ENCODE measurements at regions not wholly inside any gene's neighbourhood (a gene's known extent, or its start where the extent isn't known, plus 50 kb on each side); places are given as distances from the start of the nearest gene placed in this dataset.

DNA sequence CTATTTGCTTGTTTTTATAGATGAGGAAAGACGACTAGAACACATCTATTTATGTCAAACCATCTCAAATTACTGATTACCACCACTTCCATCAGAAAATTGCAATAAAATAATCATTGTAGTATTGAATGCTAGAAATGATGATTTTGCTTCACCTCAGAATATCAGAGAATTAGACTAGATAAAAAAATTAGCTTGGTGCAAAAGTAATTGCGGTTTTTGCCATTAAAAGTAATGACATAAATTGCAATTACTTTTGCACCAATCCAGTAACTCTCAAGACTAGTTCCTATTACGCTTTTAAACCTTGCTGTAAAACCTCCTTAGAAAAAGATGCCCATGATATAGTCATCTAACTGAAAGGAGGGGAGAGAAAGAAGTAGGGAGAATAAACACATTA lies 556.7 kb upstream of the GRIN3A start:
- H3K4ac ChIP-seq (replicated peaks; ENCODE audit: insufficient read length, low read depth, low read length), result no peak overlapping the region
- no peak overlapping the region for H2BK120ac ChIP-seq (replicated peaks; ENCODE audit: low read depth, low read length)
- no peaks in the 10 kb centered on the region for H3K79me2 ChIP-seq (ENCODE audit: control insufficient read depth in 1 of 2, insufficient read depth in 2 of 2, low read length in 2 of 2)
- H3K23me2 ChIP-seq (ENCODE audit: low read depth, low read length), result no peaks in the 10 kb centered on the region
- H3K23ac ChIP-seq (ENCODE audit: insufficient read length), result no peak overlapping the region
- H2BK15ac ChIP-seq (ENCODE audit: low read length), result no peak overlapping the region
- no peaks in the 10 kb centered on the region for H3K27me3 ChIP-seq (replicated peaks in 1 of 4; ENCODE audit: control insufficient read depth in 3 of 4, extremely low read depth in 1 of 4, insufficient read depth in 3 of 4, low read length in 3 of 4)
- FAIRE-seq (no peak), DNase-seq (ENCODE audit: low read depth in 1 of 2, low spot score in 2 of 2) (no peak)
- H3K14ac ChIP-seq (ENCODE audit: insufficient read length), result no peak overlapping the region
- CTCF ChIA-PET (ENCODE audit: partially characterized antibody), result no interaction called here
- H2BK12ac ChIP-seq (ENCODE audit: low read depth, low read length), result no peak overlapping the region
- no peak overlapping the region for H3K4me2 ChIP-seq (ENCODE audit: insufficient read depth in 1 of 2, low read depth in 2 of 2, low read length in 2 of 2)
- H3K9ac ChIP-seq (replicated peaks in 1 of 4; ENCODE audit: extremely low read depth in 1 of 4, low read depth in 3 of 4, low read length in 3 of 4), result no peak overlapping the region
- no peak overlapping the region for H3K27ac ChIP-seq (ENCODE audit: low read depth, low read length)
- H2AFZ ChIP-seq (ENCODE audit: low read length), result no peak overlapping the region
- no peak overlapping the region for H4K8ac ChIP-seq (ENCODE audit: extremely low read depth, insufficient read depth, low read length)
- H3K79me1 ChIP-seq (ENCODE audit: low read depth, low read length), result no peaks in the 10 kb centered on the region
- H4K91ac ChIP-seq (replicated peaks; ENCODE audit: insufficient read length, low read length), result no peak overlapping the region
- no peak overlapping the region for H2AK5ac ChIP-seq (ENCODE audit: low read depth, low read length)
- POLR2A ChIA-PET (ENCODE audit: partially characterized antibody), result no interaction called here
- H3K4me1 ChIP-seq (replicated peaks in 1 of 4; ENCODE audit: control insufficient read depth in 3 of 4, insufficient read depth in 4 of 4, low read length in 3 of 4), result no peaks in the 10 kb centered on the region
- no peak overlapping the region for H3K18ac ChIP-seq (ENCODE audit: extremely low read depth, low read length)
- H3K56ac ChIP-seq (replicated peaks; ENCODE audit: insufficient read length, low read depth, low read length), result no peak overlapping the region
- no peak overlapping the region for H2BK5ac ChIP-seq (ENCODE audit: low read depth, low read length)
- no peak overlapping the region for H4K5ac ChIP-seq (ENCODE audit: insufficient read length, low read depth, low read length)
- no peaks in the 10 kb centered on the region for H3K9me3 ChIP-seq (ENCODE audit: insufficient read depth in 2 of 2, low read depth in 1 of 2, low read length in 1 of 2)
- no peak overlapping the region for H3K4me3 ChIP-seq (ENCODE audit: extremely low read depth in 1 of 4, insufficient read depth in 2 of 4, low read depth in 3 of 4, low read length in 4 of 4)
- 81% methylated on average over 3 of the region's 3 CpGs; no CpG with 5 or more reads in 1 of the 2 experiments for WGBS, 2 experiments (ENCODE audit: extremely low coverage in 1 of 2, insufficient coverage in 1 of 2, insufficient read length in 1 of 2, insufficient replicate concordance in 2 of 2, low coverage in 1 of 2, low lambda C conversion rate in 2 of 2, missing lambda C conversion rate in 1 of 2)
- no peaks in the 10 kb centered on the region for H4K20me1 ChIP-seq (replicated peaks in 1 of 2; ENCODE audit: control insufficient read depth in 1 of 2, insufficient read depth in 2 of 2, low read length in 2 of 2)
- H2BK20ac ChIP-seq (ENCODE audit: low read length), result no peak overlapping the region
- no peaks in the 10 kb centered on the region for H3K36me3 ChIP-seq (ENCODE audit: control insufficient read depth in 2 of 4, insufficient read depth in 4 of 4, low read length in 3 of 4)
- TF ChIP-seq, protein P1, sequence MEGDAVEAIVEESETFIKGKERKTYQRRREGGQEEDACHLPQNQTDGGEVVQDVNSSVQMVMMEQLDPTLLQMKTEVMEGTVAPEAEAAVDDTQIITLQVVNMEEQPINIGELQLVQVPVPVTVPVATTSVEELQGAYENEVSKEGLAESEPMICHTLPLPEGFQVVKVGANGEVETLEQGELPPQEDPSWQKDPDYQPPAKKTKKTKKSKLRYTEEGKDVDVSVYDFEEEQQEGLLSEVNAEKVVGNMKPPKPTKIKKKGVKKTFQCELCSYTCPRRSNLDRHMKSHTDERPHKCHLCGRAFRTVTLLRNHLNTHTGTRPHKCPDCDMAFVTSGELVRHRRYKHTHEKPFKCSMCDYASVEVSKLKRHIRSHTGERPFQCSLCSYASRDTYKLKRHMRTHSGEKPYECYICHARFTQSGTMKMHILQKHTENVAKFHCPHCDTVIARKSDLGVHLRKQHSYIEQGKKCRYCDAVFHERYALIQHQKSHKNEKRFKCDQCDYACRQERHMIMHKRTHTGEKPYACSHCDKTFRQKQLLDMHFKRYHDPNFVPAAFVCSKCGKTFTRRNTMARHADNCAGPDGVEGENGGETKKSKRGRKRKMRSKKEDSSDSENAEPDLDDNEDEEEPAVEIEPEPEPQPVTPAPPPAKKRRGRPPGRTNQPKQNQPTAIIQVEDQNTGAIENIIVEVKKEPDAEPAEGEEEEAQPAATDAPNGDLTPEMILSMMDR (IDR thresholded peaks at IDR 0.05; ENCODE audit: control extremely low read depth in 1 of 3, insufficient read depth in 1 of 3, low read depth in 1 of 3, low read length in 3 of 3), result no peak
- TF ChIP-seq NANOG (IDR thresholded peaks at IDR 0.05; ENCODE audit: insufficient read depth, low read depth, low read length, poor library complexity, severe bottlenecking), result no peak
- TF ChIP-seq HDAC2 (IDR thresholded peaks at IDR 0.05; ENCODE audit: borderline replicate concordance in 1 of 2, low read depth in 2 of 2, low read length in 2 of 2), result no peak
- no peak for TF ChIP-seq ZNF274 (IDR thresholded peaks at IDR 0.05; ENCODE audit: borderline replicate concordance, extremely low read depth, low read length)
- no peak for TF ChIP-seq SIX5 (IDR thresholded peaks at IDR 0.05; ENCODE audit: low read depth, low read length)
- TF ChIP-seq SRF (IDR thresholded peaks at IDR 0.05; ENCODE audit: low read depth, low read length), result no peak
- no peak for TF ChIP-seq TBP (IDR thresholded peaks at IDR 0.05; ENCODE audit: low read depth, low read length)
- TF ChIP-seq KDM1A (IDR thresholded peaks at IDR 0.05; ENCODE audit: borderline replicate concordance, low read length), result no peak
- no peak for TF ChIP-seq JUN (IDR thresholded peaks at IDR 0.05; ENCODE audit: low read depth, low read length)
- no peak for TF ChIP-seq EGR1 (IDR thresholded peaks at IDR 0.05; ENCODE audit: borderline replicate concordance, low read depth, low read length)
- no peak for TF ChIP-seq SIRT6 (IDR thresholded peaks at IDR 0.05; ENCODE audit: low read length)
- TF ChIP-seq EP300 (IDR thresholded peaks at IDR 0.05; ENCODE audit: borderline replicate concordance in 1 of 2, low read depth in 2 of 2, low read length in 2 of 2), result no peak
- no peak for TF ChIP-seq POU5F1 (IDR thresholded peaks at IDR 0.05; ENCODE audit: low read depth, low read length)

All from H1 (cell line).